ENCODE measurements at regions not wholly inside any gene's neighbourhood (a gene's known extent, or its start where the extent isn't known, plus 50 kb on each side); places are given as distances from the start of the nearest gene placed in this dataset.
"Not testable (repeated sequence)": the region's sequence is repeated elsewhere in the genome, so short reads cannot be mapped to it uniquely, and the experiment has no call there.

- DNase-seq (ENCODE audit: low read depth) = no peak
- no peak overlapping the region for H3K4me3 ChIP-seq (ENCODE audit: low read depth, low read length)
- no peak for TF ChIP-seq CTCF (IDR thresholded peaks at IDR 0.05; ENCODE audit: low read depth, low read length, missing control alignments)
Measured at GRCh38 chr4:149045731-149046130, 603.5 kb upstream of the NR3C2 start.

GRCh38 chr4:149039786-149040185 is 597.6 kb upstream of the NR3C2 start:
- DNase-seq (ENCODE audit: low read depth); H3K4me3 ChIP-seq (ENCODE audit: low read depth, low read length): not testable (repeated sequence)

- TF ChIP-seq CTCF (IDR thresholded peaks at IDR 0.05; ENCODE audit: low read depth, low read length, missing control alignments) = peak; percentile 41
- DNase-seq (ENCODE audit: low read depth) = no peak
- H3K4me3 ChIP-seq (ENCODE audit: low read depth, low read length) = no peak overlapping the region
Measured at GRCh38 chr4:149031399-149031798, 589.2 kb upstream of the NR3C2 start.

GRCh38 chr4:149029056-149029651 is 586.9 kb upstream of the NR3C2 start:
- DNase-seq (ENCODE audit: low read depth) = no peak
- H3K4me3 ChIP-seq (ENCODE audit: low read depth, low read length) = no peak overlapping the region
- no peak for TF ChIP-seq CTCF (IDR thresholded peaks at IDR 0.05; ENCODE audit: low read depth, low read length, missing control alignments)

GRCh38 chr4:149026696-149027095 is 584.5 kb upstream of the NR3C2 start:
- no peak overlapping the region for H3K4me3 ChIP-seq (ENCODE audit: low read depth, low read length)
- TF ChIP-seq CTCF (IDR thresholded peaks at IDR 0.05; ENCODE audit: low read depth, low read length, missing control alignments) = no peak
- DNase-seq (ENCODE audit: low read depth) = no peak

GRCh38 chr4:149017002-149017734 is 575.0 kb upstream of the NR3C2 start:
- no peak for TF ChIP-seq CTCF (IDR thresholded peaks at IDR 0.05; ENCODE audit: low read depth, low read length, missing control alignments)
- no peak overlapping the region for H3K4me3 ChIP-seq (ENCODE audit: low read depth, low read length)

GRCh38 chr4:149009223-149009622 is 567.0 kb upstream of the NR3C2 start:
- DNase-seq (ENCODE audit: low read depth) = no peak
- no peak for TF ChIP-seq CTCF (IDR thresholded peaks at IDR 0.05; ENCODE audit: low read depth, low read length, missing control alignments)
- H3K4me3 ChIP-seq (ENCODE audit: low read depth, low read length) = no peak overlapping the region

More at GRCh38 chr4:149017002-149017734, 575.0 kb upstream of the NR3C2 start:
- no peak for DNase-seq (ENCODE audit: low read depth)
